ENCODE measurements at regions not wholly inside any gene's neighbourhood (a gene's known extent, or its start where the extent isn't known, plus 50 kb on each side); places are given as distances from the start of the nearest gene placed in this dataset.

- Mint-ChIP-seq H3K36me3 (no peaks in the 10 kb centered on the region), H3K4me1 (no peaks in the 10 kb centered on the region), H3K27me3 (peaks cover 9 to 18% of the 10 kb centered on the region in 2 donors), H3K4me3 (no peak overlapping the region), H3K9me3 (no peaks in the 10 kb centered on the region), H3K27ac (no peak overlapping the region)
- CTCF ChIA-PET (ENCODE audit: partially characterized antibody): no interaction called here
- Histone ChIP-seq H3K4me3 (ENCODE audit: low read length in 2 of 2) (no peak overlapping the region), H3K9me3 (ENCODE audit: control insufficient read depth in 1 of 2, low read length in 2 of 2) (no peaks in the 10 kb centered on the region), H3K36me3 (ENCODE audit: insufficient read depth, low read length) (no peaks in the 10 kb centered on the region), H3K27me3 (ENCODE audit: insufficient read depth, low read length) (peaks cover 3% of the 10 kb centered on the region), H3K27ac (ENCODE audit: low read depth, low read length) (no peak overlapping the region), H3K4me1 (ENCODE audit: insufficient read depth, low read length) (no peaks in the 10 kb centered on the region)
- DNase-seq: no peak
- intact Hi-C loops (cut with micrococcal nuclease): no loop called here
- POLR2A ChIA-PET (ENCODE audit: partially characterized antibody): no interaction called here
Measured at GRCh38 chr5:74235552-74235951, 405.0 kb downstream of the ENC1 start.

GRCh38 chr5:74233571-74233970, 407.0 kb downstream of the ENC1 start:
- Mint-ChIP-seq H3K9me3 (peaks cover 0 to 3% (median 0%) of the 10 kb centered on the region in 8 donors), H3K4me3 (no peak overlapping the region), H3K4me1 (no peaks in the 10 kb centered on the region), H3K27ac (no peak overlapping the region), H3K36me3 (no peaks in the 10 kb centered on the region), H3K27me3 (peaks cover 8 to 16% of the 10 kb centered on the region in 2 donors)
- no peak for DNase-seq
- Histone ChIP-seq H3K4me1 (ENCODE audit: insufficient read depth, low read length) (no peaks in the 10 kb centered on the region), H3K36me3 (ENCODE audit: insufficient read depth, low read length) (no peaks in the 10 kb centered on the region), H3K27ac (ENCODE audit: low read depth, low read length) (no peak overlapping the region), H3K9me3 (ENCODE audit: control insufficient read depth in 1 of 2, low read length in 2 of 2) (no peaks in the 10 kb centered on the region), H3K4me3 (ENCODE audit: low read length in 2 of 2) (no peak overlapping the region), H3K27me3 (ENCODE audit: insufficient read depth, low read length) (peaks cover 3% of the 10 kb centered on the region)
- intact Hi-C loops (cut with micrococcal nuclease): no loop called here
- CTCF ChIA-PET (ENCODE audit: partially characterized antibody): no interaction called here
- POLR2A ChIA-PET (ENCODE audit: partially characterized antibody): no interaction called here

GRCh38 chr5:74233091-74233490, 407.4 kb downstream of the ENC1 start:
- peaks cover 5 to 12% of the 10 kb centered on the region in 2 donors for H3K27me3 Mint-ChIP-seq

GRCh38 chr5:74232276-74232675, 408.3 kb downstream of the ENC1 start:
- intact Hi-C loops (cut with micrococcal nuclease): no loop called here
- Mint-ChIP-seq H3K9me3 (peaks cover 0 to 3% (median 0%) of the 10 kb centered on the region in 8 donors), H3K27ac (no peak overlapping the region), H3K4me3 (peak overlapping the region in 1 of 8 donors; percentile 53), H3K4me1 (no peaks in the 10 kb centered on the region), H3K27me3 (peaks cover 8 to 15% of the 10 kb centered on the region in 2 donors), H3K36me3 (no peaks in the 10 kb centered on the region)
- no peak for DNase-seq
- Histone ChIP-seq H3K36me3 (ENCODE audit: insufficient read depth, low read length) (no peaks in the 10 kb centered on the region), H3K4me3 (ENCODE audit: low read length in 2 of 2) (no peak overlapping the region), H3K9me3 (ENCODE audit: control insufficient read depth in 1 of 2, low read length in 2 of 2) (no peaks in the 10 kb centered on the region), H3K27ac (ENCODE audit: low read depth, low read length) (no peak overlapping the region), H3K27me3 (ENCODE audit: insufficient read depth, low read length) (peaks cover 3% of the 10 kb centered on the region), H3K4me1 (ENCODE audit: insufficient read depth, low read length) (no peaks in the 10 kb centered on the region)
- ChIA-PET POLR2A (ENCODE audit: partially characterized antibody) (no interaction called here), CTCF (ENCODE audit: partially characterized antibody) (no interaction called here)

More at GRCh38 chr5:74233091-74233490, 407.4 kb downstream of the ENC1 start:
- ChIA-PET POLR2A (ENCODE audit: partially characterized antibody) (no interaction called here), CTCF (ENCODE audit: partially characterized antibody) (no interaction called here)
- Histone ChIP-seq H3K4me1 (ENCODE audit: insufficient read depth, low read length) (no peaks in the 10 kb centered on the region), H3K27ac (ENCODE audit: low read depth, low read length) (no peak overlapping the region), H3K36me3 (ENCODE audit: insufficient read depth, low read length) (no peaks in the 10 kb centered on the region), H3K4me3 (ENCODE audit: low read length in 2 of 2) (no peak overlapping the region), H3K27me3 (ENCODE audit: insufficient read depth, low read length) (peaks cover 3% of the 10 kb centered on the region), H3K9me3 (ENCODE audit: control insufficient read depth in 1 of 2, low read length in 2 of 2) (no peaks in the 10 kb centered on the region)
- no peak overlapping the region for H3K27ac Mint-ChIP-seq
- no peak for DNase-seq
- H3K4me3 Mint-ChIP-seq: no peak overlapping the region
- H3K36me3 Mint-ChIP-seq: no peaks in the 10 kb centered on the region
- no peaks in the 10 kb centered on the region for H3K4me1 Mint-ChIP-seq
- intact Hi-C loops (cut with micrococcal nuclease): no loop called here
- H3K9me3 Mint-ChIP-seq: peaks cover 0 to 3% (median 0%) of the 10 kb centered on the region in 8 donors

GRCh38 chr5:74231697-74232096, 408.8 kb downstream of the ENC1 start:
- Mint-ChIP-seq H3K9me3 (peaks cover 0 to 3% (median 0%) of the 10 kb centered on the region in 8 donors), H3K4me1 (no peaks in the 10 kb centered on the region), H3K27ac (no peak overlapping the region), H3K4me3 (no peak overlapping the region), H3K36me3 (no peaks in the 10 kb centered on the region), H3K27me3 (peaks cover 8 to 15% of the 10 kb centered on the region in 2 donors)
- intact Hi-C loops (cut with micrococcal nuclease): no loop called here
- Histone ChIP-seq H3K4me3 (ENCODE audit: low read length in 2 of 2) (no peak overlapping the region), H3K36me3 (ENCODE audit: insufficient read depth, low read length) (no peaks in the 10 kb centered on the region), H3K27me3 (ENCODE audit: insufficient read depth, low read length) (peaks cover 3% of the 10 kb centered on the region), H3K9me3 (ENCODE audit: control insufficient read depth in 1 of 2, low read length in 2 of 2) (no peaks in the 10 kb centered on the region), H3K27ac (ENCODE audit: low read depth, low read length) (no peak overlapping the region), H3K4me1 (ENCODE audit: insufficient read depth, low read length) (no peaks in the 10 kb centered on the region)
- POLR2A ChIA-PET (ENCODE audit: partially characterized antibody): no interaction called here
- CTCF ChIA-PET (ENCODE audit: partially characterized antibody): no interaction called here
- no peak for DNase-seq

- no peak for DNase-seq
- Mint-ChIP-seq H3K9me3 (peaks cover 0 to 3% (median 0%) of the 10 kb centered on the region in 8 donors), H3K27me3 (peaks cover 14 to 15% of the 10 kb centered on the region in 2 donors), H3K36me3 (no peaks in the 10 kb centered on the region), H3K27ac (no peak overlapping the region), H3K4me1 (no peaks in the 10 kb centered on the region), H3K4me3 (no peak overlapping the region)
- no peak overlapping the region for H3K27ac ChIP-seq (ENCODE audit: low read depth, low read length)
- H3K27me3 ChIP-seq (ENCODE audit: insufficient read depth, low read length): no peaks in the 10 kb centered on the region
- no peaks in the 10 kb centered on the region for H3K9me3 ChIP-seq (ENCODE audit: control insufficient read depth in 1 of 2, low read length in 2 of 2)
- no peak overlapping the region for H3K4me3 ChIP-seq (ENCODE audit: low read length in 2 of 2)
- H3K36me3 ChIP-seq (ENCODE audit: insufficient read depth, low read length): no peaks in the 10 kb centered on the region
- ChIA-PET POLR2A (ENCODE audit: partially characterized antibody) (no interaction called here), CTCF (ENCODE audit: partially characterized antibody) (no interaction called here)
- H3K4me1 ChIP-seq (ENCODE audit: insufficient read depth, low read length): no peaks in the 10 kb centered on the region
- intact Hi-C loops (cut with micrococcal nuclease): no loop called here
Measured at GRCh38 chr5:74226716-74227485, 413.6 kb downstream of the ENC1 start.

GRCh38 chr5:74225587-74225986, 414.9 kb downstream of the ENC1 start:
- Mint-ChIP-seq H3K4me3 (no peak overlapping the region), H3K27ac (no peak overlapping the region), H3K4me1 (no peaks in the 10 kb centered on the region), H3K36me3 (no peaks in the 10 kb centered on the region), H3K27me3 (peaks cover 9 to 14% of the 10 kb centered on the region in 2 donors), H3K9me3 (peaks cover 0 to 3% (median 0%) of the 10 kb centered on the region in 8 donors)
- no peaks in the 10 kb centered on the region for H3K27me3 ChIP-seq (ENCODE audit: insufficient read depth, low read length)
- H3K4me1 ChIP-seq (ENCODE audit: insufficient read depth, low read length): no peaks in the 10 kb centered on the region
- CTCF ChIA-PET (ENCODE audit: partially characterized antibody): no interaction called here
- intact Hi-C loops (cut with micrococcal nuclease): no loop called here
- H3K27ac ChIP-seq (ENCODE audit: low read depth, low read length): no peak overlapping the region
- no peaks in the 10 kb centered on the region for H3K36me3 ChIP-seq (ENCODE audit: insufficient read depth, low read length)
- no peak overlapping the region for H3K4me3 ChIP-seq (ENCODE audit: low read length in 2 of 2)
- no peak for DNase-seq
- POLR2A ChIA-PET (ENCODE audit: partially characterized antibody): no interaction called here
- no peaks in the 10 kb centered on the region for H3K9me3 ChIP-seq (ENCODE audit: control insufficient read depth in 1 of 2, low read length in 2 of 2)

Data from CD4-positive, alpha-beta memory T cell (primary cell).